Epithelial cell of esophagus (primary cell): ENCODE measurements at regions not wholly inside any gene's neighbourhood (a gene's known extent, or its start where the extent isn't known, plus 50 kb on each side); places are given as distances from the start of the nearest gene placed in this dataset.

ENCODE experiments used
- DNase-seq: peaks from one replicate; pipeline ENCODE4 v3.0.0; 2010; ENCODE audit warnings: low read depth
- H3K4me3 ChIP-seq: 2 replicates; pipeline ENCODE4 v1.5.1; 2011; ENCODE audit warnings: mild to moderate bottlenecking, low read length, control low read depth
- CTCF ChIP-seq: IDR thresholded peaks from 2 replicates; pipeline ENCODE4 v1.5.1; 2011; ENCODE audit warnings: low read depth, mild to moderate bottlenecking, low read length, control low read depth, inconsistent platforms; ENCODE audit not compliant: insufficient read depth; ENCODE audit errors: missing control alignments

- H3K4me3 ChIP-seq: no peak overlapping the region
- TF ChIP-seq CTCF: no peak
- peak; percentile 41 for DNase-seq
Measured at GRCh38 chr5:35319333-35320002, 89.2 kb upstream of the PRLR start.

GRCh38 chr5:35317586-35317985 is 87.3 kb upstream of the PRLR start:
- TF ChIP-seq CTCF: no peak
- no peak overlapping the region for H3K4me3 ChIP-seq
- DNase-seq: no peak

- TF ChIP-seq CTCF: no peak
- DNase-seq: peak; percentile 69
- H3K4me3 ChIP-seq: no peak overlapping the region
Measured at GRCh38 chr5:35316611-35317274, 86.5 kb upstream of the PRLR start.

- no peak overlapping the region for H3K4me3 ChIP-seq
- DNase-seq: peak; percentile 54
- no peak for TF ChIP-seq CTCF
Measured at GRCh38 chr5:35313291-35313690, 83.0 kb upstream of the PRLR start.

GRCh38 chr5:35312267-35312666 is 82.0 kb upstream of the PRLR start:
- TF ChIP-seq CTCF: no peak
- no peak for DNase-seq

GRCh38 chr5:35309365-35310130 is 79.3 kb upstream of the PRLR start:
- no peak for TF ChIP-seq CTCF
- H3K4me3 ChIP-seq: no peak overlapping the region
- DNase-seq: no peak

More at GRCh38 chr5:35312267-35312666, 82.0 kb upstream of the PRLR start:
- H3K4me3 ChIP-seq: no peak overlapping the region
